ENCODE measurements at regions not wholly inside any gene's neighbourhood (a gene's known extent, or its start where the extent isn't known, plus 50 kb on each side); places are given as distances from the start of the nearest gene placed in this dataset.

- TF ChIP-seq CTCF (IDR thresholded peaks at IDR 0.05; ENCODE audit: low read depth, low read length, missing input control) = no peak
- TF ChIP-seq TAF1 (conservative IDR thresholded peaks at IDR 0.05) = no peak
- no peak for TF ChIP-seq HNF4G (IDR thresholded peaks at IDR 0.05)
- no peak for TF ChIP-seq ATF3 (IDR thresholded peaks at IDR 0.05)
- no peak for TF ChIP-seq REST (IDR thresholded peaks at IDR 0.05)
- no peak for TF ChIP-seq GABPA (IDR thresholded peaks at IDR 0.05 in 1 of 2, conservative IDR thresholded peaks at IDR 0.05 in 1 of 2)
- TF ChIP-seq RXRA (IDR thresholded peaks at IDR 0.05) = no peak
- no peak for TF ChIP-seq FOXA1 (IDR thresholded peaks at IDR 0.05)
- TF ChIP-seq SP1 (IDR thresholded peaks at IDR 0.05) = no peak
- no peak for TF ChIP-seq ZBTB33 (IDR thresholded peaks at IDR 0.05)
- no peak for TF ChIP-seq RAD21 (IDR thresholded peaks at IDR 0.05)
- TF ChIP-seq MAX (IDR thresholded peaks at IDR 0.05) = no peak
- TF ChIP-seq HNF4A (conservative IDR thresholded peaks at IDR 0.05) = no peak
- TF ChIP-seq YY1 (IDR thresholded peaks at IDR 0.05) = no peak
These were observed 244.1 kb upstream of the MYT1L start for GRCh38 chr2:2575181-2575577.

Data from liver (tissue), 3 donors.